Thyroid gland (tissue), 4 donors: ENCODE measurements at regions not wholly inside any gene's neighbourhood (a gene's known extent, or its start where the extent isn't known, plus 50 kb on each side); places are given as distances from the start of the nearest gene placed in this dataset.

ENCODE experiments used
- DNase-seq, 2 donors: peaks; one replicate each; pipeline ENCODE4 v3.0.0-alpha.2; 2019
- H3K27ac ChIP-seq, 3 donors: fragments of 200-600 bp; sonication (generic); 1 replicate in 2 of 3; 2 replicates in 1 of 3; pipeline ENCODE4 v1.5.1; 2016 to 2019; ENCODE audit warnings: mild to moderate bottlenecking in 1 of 3, moderate library complexity in 1 of 3
- H3K27me3 ChIP-seq: fragments of 200-600 bp; sonication (generic); one replicate; pipeline ENCODE4 v1.5.1; 2019
- H3K36me3 ChIP-seq, 2 donors: fragments of 200-600 bp; sonication (generic); one replicate each; pipeline ENCODE4 v1.5.1; 2016 to 2019
- H3K4me1 ChIP-seq, 2 donors: fragments of 200-600 bp; sonication (generic); one replicate each; pipeline ENCODE4 v1.5.1; 2017 to 2019
- H3K4me3 ChIP-seq, 3 donors: fragments of 200-600 bp; sonication (generic); replicated peaks in 1 of 3; 1 replicate in 2 of 3; 2 replicates in 1 of 3; pipeline ENCODE4 v1.5.1; 2016; ENCODE audit warnings: mild to moderate bottlenecking in 1 of 3
- H3K9me3 ChIP-seq: fragments of 200-600 bp; sonication (generic); one replicate; pipeline ENCODE4 v1.5.1; 2017
- CTCF ChIP-seq, 6 experiments: fragments of 200-600 bp in 3 of 6; fragments of 450-650 bp in 3 of 6; sonication (generic) in 3 of 6; IDR thresholded peaks; one replicate each; pipeline ENCODE4 v1.5.1; 2016 to 2019; ENCODE audit warnings: antibody characterized with exemption in 6 of 6, mild to moderate bottlenecking in 2 of 6, inconsistent platforms in 1 of 6, moderate library complexity in 1 of 6
- POLR2A ChIP-seq, 2 donors: fragments of 450-650 bp; IDR thresholded peaks; one replicate each; pipeline ENCODE4 v1.6.1; 2017; ENCODE audit warnings: antibody characterized with exemption in 2 of 2, mild to moderate bottlenecking in 2 of 2, moderate library complexity in 1 of 2
- WGBS, 2 donors: methylation state at CpG; one replicate each; pipeline ENCODE4 v1.1.5; 2017; 5-methylcytosine and 5-hydroxymethylcytosine counted together
- intact Hi-C: fragments of 100-400 bp; cut with DNase I; formaldehyde crosslinking; loops from one replicate; pipeline ENCODE4 v1.15.1; 2023

DNA sequence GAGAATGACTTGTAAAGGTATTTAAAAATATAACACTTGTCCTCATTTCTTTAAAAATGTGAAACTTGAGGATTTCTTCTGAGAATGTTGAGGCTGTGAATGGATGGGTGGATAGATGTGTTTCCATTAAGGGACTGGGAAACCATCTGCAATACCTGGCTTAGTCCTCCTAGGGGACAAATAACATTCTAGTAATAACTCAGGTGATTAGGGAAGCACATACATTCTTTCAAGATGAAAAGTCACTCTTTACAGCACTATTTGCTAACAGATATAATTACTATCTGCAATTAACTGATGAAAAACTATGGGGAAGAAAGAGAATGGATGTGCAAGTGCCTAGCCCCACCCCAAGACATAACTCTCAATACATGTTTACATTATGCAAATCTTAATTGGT is 542.3 kb downstream of the CD83 start:
- DNase-seq: no peak
- no peaks in the 10 kb centered on the region for H3K27me3 ChIP-seq
- H3K4me1 ChIP-seq: peaks cover 15 to 17% of the 10 kb centered on the region in 2 donors
- TF ChIP-seq CTCF (IDR thresholded peaks at IDR 0.05) (no peak), POLR2A (IDR thresholded peaks at IDR 0.05) (no peak)
- no peak overlapping the region for H3K4me3 ChIP-seq
- no peaks in the 10 kb centered on the region for H3K36me3 ChIP-seq
- intact Hi-C loops: no loop called here
- no peaks in the 10 kb centered on the region for H3K9me3 ChIP-seq
- H3K27ac ChIP-seq: no peak overlapping the region

DNA sequence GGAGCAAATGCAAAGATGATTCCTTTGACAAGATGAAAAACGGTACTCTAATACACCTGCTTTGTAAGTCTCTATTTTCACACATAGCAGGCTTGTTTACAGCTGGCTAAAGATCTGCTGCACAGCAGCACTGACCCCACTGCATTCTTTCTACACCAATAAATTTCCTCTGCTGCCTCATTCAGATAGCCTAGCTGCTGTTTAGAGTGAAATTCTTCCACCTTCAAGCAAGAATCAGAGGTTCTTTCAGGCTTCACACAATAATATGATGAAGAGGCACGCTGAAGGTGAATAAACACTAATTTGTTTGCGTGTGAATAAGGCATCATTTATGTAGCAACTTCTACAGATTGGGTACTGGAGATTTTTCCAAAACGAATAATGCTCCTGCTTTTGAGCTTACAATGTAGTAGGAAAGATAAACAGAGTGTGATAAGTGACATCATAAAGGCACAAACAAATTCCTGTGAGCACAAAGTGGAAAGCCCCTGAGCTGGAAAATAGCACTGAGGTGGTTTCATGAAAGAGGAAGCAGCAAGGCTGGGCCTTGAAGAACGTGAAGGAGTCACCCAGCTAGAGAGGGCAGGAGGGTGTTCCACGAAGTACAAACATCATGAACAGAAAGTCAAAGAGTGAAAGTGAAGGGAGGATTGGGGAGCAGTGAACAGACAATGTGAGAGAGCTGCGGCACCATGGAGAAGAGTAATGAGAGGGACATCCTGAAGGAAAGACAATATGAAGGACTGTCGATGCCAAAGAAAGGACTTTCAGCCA is 543.4 kb downstream of the CD83 start:
- Histone ChIP-seq H3K4me1 (peaks cover 15 to 17% of the 10 kb centered on the region in 2 donors), H3K4me3 (no peak overlapping the region), H3K27ac (peak overlapping the region in 1 of 3 donors; percentile 9), H3K36me3 (no peaks in the 10 kb centered on the region), H3K27me3 (no peaks in the 10 kb centered on the region), H3K9me3 (no peaks in the 10 kb centered on the region)
- TF ChIP-seq POLR2A (IDR thresholded peaks at IDR 0.05) (no peak), CTCF (IDR thresholded peaks at IDR 0.05) (no peak)
- 50 to 51% methylated on average over 8 of the region's 8 CpGs for WGBS, 2 donors
- intact Hi-C loops: no loop called here
- DNase-seq: peak; percentile 19 to 40

- DNase-seq: peak in 1 of 2 donors; percentile 16
- H3K4me3 ChIP-seq: no peak overlapping the region
- WGBS, 2 donors: 64 to 80% methylated on average over 3 of the region's 3 CpGs
- TF ChIP-seq CTCF (IDR thresholded peaks at IDR 0.05): no peak
- TF ChIP-seq POLR2A (IDR thresholded peaks at IDR 0.05): no peak
- H3K27me3 ChIP-seq: no peaks in the 10 kb centered on the region
- no peaks in the 10 kb centered on the region for H3K9me3 ChIP-seq
- no peaks in the 10 kb centered on the region for H3K36me3 ChIP-seq
- intact Hi-C loops: no loop called here
- H3K4me1 ChIP-seq: peaks cover 15 to 17% of the 10 kb centered on the region in 2 donors
- no peak overlapping the region for H3K27ac ChIP-seq
Observed at GRCh38 chr6:14661691-14662090, 544.1 kb downstream of the CD83 start.

GRCh38 chr6:14664112-14664601 is 546.6 kb downstream of the CD83 start:
- Histone ChIP-seq H3K4me1 (peaks cover 15 to 17% of the 10 kb centered on the region in 2 donors), H3K27ac (no peak overlapping the region), H3K27me3 (no peaks in the 10 kb centered on the region), H3K4me3 (no peak overlapping the region), H3K9me3 (no peaks in the 10 kb centered on the region), H3K36me3 (no peaks in the 10 kb centered on the region)
- intact Hi-C loops: no loop called here
- no peak for TF ChIP-seq POLR2A (IDR thresholded peaks at IDR 0.05)
- no peak for TF ChIP-seq CTCF (IDR thresholded peaks at IDR 0.05)
- no peak for DNase-seq
- WGBS, 2 donors: 67 to 89% methylated on average over 5 to 6 of the region's 6 CpGs

- Histone ChIP-seq H3K4me1 (peaks cover 15 to 17% of the 10 kb centered on the region in 2 donors), H3K27me3 (no peaks in the 10 kb centered on the region), H3K27ac (no peak overlapping the region), H3K36me3 (no peaks in the 10 kb centered on the region), H3K9me3 (no peaks in the 10 kb centered on the region), H3K4me3 (no peak overlapping the region)
- WGBS, 2 donors: 82 to 83% methylated on average over 11 of the region's 11 CpGs
- intact Hi-C loops: no loop called here
- DNase-seq: no peak
- TF ChIP-seq CTCF (IDR thresholded peaks at IDR 0.05) (no peak), POLR2A (IDR thresholded peaks at IDR 0.05) (no peak)
Observed at GRCh38 chr6:14664621-14665315, 547.2 kb downstream of the CD83 start.
